Subcutaneous abdominal adipose tissue (tissue), 5 donors: ENCODE measurements at regions not wholly inside any gene's neighbourhood (a gene's known extent, or its start where the extent isn't known, plus 50 kb on each side); places are given as distances from the start of the nearest gene placed in this dataset.

Experiments
- H3K27ac ChIP-seq: one replicate; pipeline ENCODE4 v1.7.0; 2013; ENCODE audit warnings: low read depth, mild to moderate bottlenecking, inconsistent platforms, low read length, moderate library complexity
- H3K27me3 ChIP-seq, 5 donors: one replicate each; pipeline ENCODE4 v1.7.0; 2013; ENCODE audit warnings: low read length in 5 of 5, inconsistent platforms in 1 of 5; ENCODE audit not compliant: control insufficient read depth in 5 of 5, insufficient read depth in 4 of 5
- H3K36me3 ChIP-seq, 5 donors: one replicate each; pipeline ENCODE4 v1.7.0; 2013; ENCODE audit warnings: low read length in 5 of 5; ENCODE audit not compliant: control insufficient read depth in 5 of 5, insufficient read depth in 5 of 5
- H3K4me1 ChIP-seq, 5 donors: one replicate each; pipeline ENCODE4 v1.7.0; 2013; ENCODE audit warnings: low read length in 5 of 5, mild to moderate bottlenecking in 3 of 5, moderate library complexity in 1 of 5; ENCODE audit not compliant: control insufficient read depth in 5 of 5, insufficient read depth in 5 of 5
- H3K4me3 ChIP-seq, 5 donors: one replicate each; pipeline ENCODE4 v1.7.0; 2013; ENCODE audit warnings: low read length in 5 of 5, low read depth in 1 of 5
- H3K9ac ChIP-seq, 5 donors: one replicate each; pipeline ENCODE4 v1.7.0; 2013; ENCODE audit warnings: low read length in 5 of 5, mild to moderate bottlenecking in 4 of 5, moderate library complexity in 3 of 5
- H3K9me3 ChIP-seq, 5 donors: one replicate each; pipeline ENCODE4 v1.7.0; 2013; ENCODE audit warnings: low read length in 5 of 5; ENCODE audit not compliant: control insufficient read depth in 5 of 5
- donor health status: healthy.
- donor health status: healthy.
- donor health status: healthy.
- donor health status: healthy.
- donor health status: healthy.

DNA sequence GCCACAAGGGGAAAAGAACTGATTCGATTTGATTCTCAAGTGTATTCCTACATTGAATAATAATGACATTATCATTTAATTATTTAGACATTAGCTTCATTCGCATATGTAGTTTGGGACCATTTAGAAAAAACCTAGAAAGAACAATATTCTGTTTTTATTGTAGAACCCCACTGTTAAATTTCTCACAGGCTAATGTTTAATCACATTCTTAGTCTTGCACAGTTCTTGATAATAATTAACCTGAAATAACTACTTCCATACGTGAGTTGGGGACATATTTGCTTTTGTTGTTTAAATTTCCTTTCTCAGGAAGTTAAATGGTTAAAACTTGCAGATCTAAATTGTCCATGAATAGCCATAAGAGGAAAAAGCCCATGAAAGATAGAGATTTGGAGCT is 275.2 kb downstream of the TFAP2B start:
- Histone ChIP-seq H3K4me3 (no peak overlapping the region), H3K9me3 (peaks cover 0 to 17% (median 13%) of the 10 kb centered on the region in 5 donors), H3K9ac (no peak overlapping the region), H3K4me1 (no peaks in the 10 kb centered on the region), H3K27ac (no peak overlapping the region), H3K27me3 (no peaks in the 10 kb centered on the region), H3K36me3 (no peaks in the 10 kb centered on the region)

DNA sequence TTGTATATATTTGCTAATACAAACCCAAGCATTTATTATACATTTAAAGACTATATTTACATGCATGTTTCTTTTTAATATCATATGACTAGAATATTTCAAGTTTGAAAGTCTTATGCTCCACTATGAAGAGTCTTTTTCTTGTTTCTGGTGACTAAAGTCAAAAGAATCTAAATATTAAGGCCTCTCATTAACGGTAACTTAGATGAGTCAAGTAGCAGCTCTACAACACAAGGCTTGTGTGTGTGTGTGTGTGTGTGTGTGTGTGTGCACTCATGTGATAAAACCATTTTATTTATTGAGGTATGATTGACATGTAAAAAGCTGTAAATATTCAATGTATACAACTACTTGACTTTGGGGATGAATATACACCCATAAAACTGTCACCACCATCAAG is 275.6 kb downstream of the TFAP2B start:
- Histone ChIP-seq H3K4me3 (no peak overlapping the region), H3K9me3 (peaks cover 0 to 17% (median 13%) of the 10 kb centered on the region in 5 donors), H3K27ac (no peak overlapping the region), H3K4me1 (no peaks in the 10 kb centered on the region), H3K27me3 (no peaks in the 10 kb centered on the region), H3K36me3 (no peaks in the 10 kb centered on the region), H3K9ac (no peak overlapping the region)

DNA sequence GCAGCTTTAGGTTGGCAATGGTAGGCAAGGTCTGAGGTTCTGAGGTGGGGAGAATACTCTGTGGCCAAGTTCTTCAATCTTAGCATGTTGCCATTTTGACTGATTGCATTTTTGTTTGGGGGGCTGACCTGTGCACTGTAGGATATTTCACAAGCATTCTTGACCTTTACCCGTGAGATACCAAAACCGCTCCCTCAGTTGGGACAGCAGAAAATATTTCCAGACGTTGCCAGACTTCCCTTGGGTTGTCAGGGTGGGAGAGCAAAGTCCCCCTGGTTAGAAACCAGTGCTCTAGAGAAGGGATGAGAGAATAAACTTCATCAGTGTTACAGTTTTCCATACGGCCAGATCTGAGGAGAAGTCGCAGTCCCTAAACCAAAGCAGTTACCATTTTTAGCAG is 279.6 kb downstream of the TFAP2B start:
- Histone ChIP-seq H3K4me3 (no peak overlapping the region), H3K27me3 (no peaks in the 10 kb centered on the region), H3K27ac (no peak overlapping the region), H3K9me3 (peaks cover 0 to 3% (median 0%) of the 10 kb centered on the region in 5 donors), H3K36me3 (no peaks in the 10 kb centered on the region), H3K4me1 (no peaks in the 10 kb centered on the region), H3K9ac (no peak overlapping the region)

DNA sequence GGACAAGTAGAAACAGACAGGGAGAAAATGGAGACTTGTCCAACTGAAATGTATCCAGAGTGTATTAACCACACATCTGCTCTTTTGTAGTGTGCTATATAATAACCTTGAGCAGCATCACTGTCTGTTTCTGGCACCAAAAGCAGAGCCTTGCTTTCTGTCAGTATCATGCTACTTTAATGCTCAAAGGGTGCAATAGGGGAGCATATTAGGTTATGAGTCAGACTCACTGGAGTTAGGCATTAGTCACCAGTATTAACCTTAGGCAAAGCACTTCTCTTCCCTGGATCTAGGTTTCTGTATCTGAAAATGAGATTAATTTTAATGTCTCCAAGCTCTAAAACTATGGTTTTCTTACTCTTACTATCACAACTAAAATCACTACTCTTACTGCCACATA is 280.1 kb downstream of the TFAP2B start:
- Histone ChIP-seq H3K4me1 (no peaks in the 10 kb centered on the region), H3K36me3 (no peaks in the 10 kb centered on the region), H3K27ac (no peak overlapping the region)

DNA sequence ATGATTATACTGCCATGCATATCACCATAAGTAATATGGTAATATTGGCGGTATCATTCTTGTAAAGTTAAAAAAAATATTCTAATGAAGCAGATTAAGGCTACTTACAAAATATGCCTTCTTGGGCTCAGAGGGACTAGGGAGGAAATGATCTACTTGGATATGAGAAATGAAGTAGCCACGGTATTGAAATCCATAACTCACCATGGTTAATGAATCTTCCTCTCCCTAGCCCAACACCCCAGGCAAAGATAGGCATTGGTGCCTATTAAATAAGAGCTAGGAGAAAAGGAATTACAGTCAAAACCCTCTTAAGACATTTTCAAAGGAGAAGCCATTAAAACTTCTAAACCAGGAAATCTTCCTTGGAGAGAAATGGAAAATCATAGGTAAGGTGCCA is 280.5 kb downstream of the TFAP2B start:
- H3K36me3 ChIP-seq, result no peaks in the 10 kb centered on the region
- no peak overlapping the region for H3K4me3 ChIP-seq
- no peak overlapping the region for H3K9ac ChIP-seq
- no peaks in the 10 kb centered on the region for H3K4me1 ChIP-seq
- no peaks in the 10 kb centered on the region for H3K27me3 ChIP-seq
- H3K9me3 ChIP-seq, result peaks cover 0 to 3% (median 0%) of the 10 kb centered on the region in 5 donors
- H3K27ac ChIP-seq, result no peak overlapping the region

More for the DNA sequence above, 280.1 kb downstream of the TFAP2B start:
- peaks cover 0 to 3% (median 0%) of the 10 kb centered on the region in 5 donors for H3K9me3 ChIP-seq
- H3K4me3 ChIP-seq, result no peak overlapping the region
- H3K9ac ChIP-seq, result no peak overlapping the region
- H3K27me3 ChIP-seq, result no peaks in the 10 kb centered on the region

DNA sequence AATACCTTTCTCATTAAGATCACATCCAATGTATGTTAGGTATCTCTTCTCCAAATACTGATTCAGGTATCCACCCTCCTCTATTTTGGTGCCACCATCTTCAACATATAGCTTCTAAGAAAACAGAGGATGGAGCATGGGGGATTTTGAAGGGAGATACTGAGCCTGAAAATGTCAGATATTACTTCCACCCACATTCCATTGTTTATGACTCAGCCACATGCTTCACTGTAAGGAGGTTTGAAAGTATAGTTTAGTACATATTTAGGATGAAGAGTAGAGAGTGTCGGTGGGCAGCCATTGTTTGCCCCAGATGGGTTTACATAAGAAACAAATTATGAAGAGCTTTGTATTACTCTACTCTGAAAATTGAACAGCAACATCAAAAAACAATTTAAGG is 286.7 kb downstream of the TFAP2B start:
- no peak overlapping the region for H3K27ac ChIP-seq
- H3K9me3 ChIP-seq, result peaks cover 0 to 4% (median 0%) of the 10 kb centered on the region in 5 donors
- H3K4me3 ChIP-seq, result no peak overlapping the region
- H3K9ac ChIP-seq, result no peak overlapping the region
- no peaks in the 10 kb centered on the region for H3K4me1 ChIP-seq
- no peaks in the 10 kb centered on the region for H3K36me3 ChIP-seq
- no peaks in the 10 kb centered on the region for H3K27me3 ChIP-seq

DNA sequence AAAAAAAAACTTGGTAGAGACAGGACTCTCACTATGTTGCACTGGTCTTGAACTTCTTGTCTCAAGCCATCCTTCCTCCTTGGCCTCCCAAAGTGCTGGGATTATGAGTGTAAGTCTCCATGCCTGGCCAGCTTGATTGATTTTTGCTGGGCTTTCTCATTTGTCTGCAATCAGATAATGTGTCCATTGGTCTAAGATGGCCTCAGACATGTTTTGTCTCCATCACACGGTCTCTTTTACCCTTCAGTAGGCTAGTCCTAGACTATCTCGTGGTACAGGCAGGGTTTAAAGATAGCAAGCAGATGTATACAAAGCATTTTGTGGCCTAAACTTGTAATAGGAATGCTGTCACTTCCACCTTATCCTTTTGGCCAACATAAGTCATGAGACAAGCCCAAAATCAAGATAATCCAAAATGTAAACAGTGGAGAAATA is 289.1 kb downstream of the TFAP2B start:
- H3K9ac ChIP-seq, result no peak overlapping the region
- H3K4me3 ChIP-seq, result no peak overlapping the region
- no peaks in the 10 kb centered on the region for H3K4me1 ChIP-seq
- no peaks in the 10 kb centered on the region for H3K36me3 ChIP-seq
- no peaks in the 10 kb centered on the region for H3K27me3 ChIP-seq
- no peak overlapping the region for H3K27ac ChIP-seq
- peaks cover 0 to 4% (median 0%) of the 10 kb centered on the region in 5 donors for H3K9me3 ChIP-seq

DNA sequence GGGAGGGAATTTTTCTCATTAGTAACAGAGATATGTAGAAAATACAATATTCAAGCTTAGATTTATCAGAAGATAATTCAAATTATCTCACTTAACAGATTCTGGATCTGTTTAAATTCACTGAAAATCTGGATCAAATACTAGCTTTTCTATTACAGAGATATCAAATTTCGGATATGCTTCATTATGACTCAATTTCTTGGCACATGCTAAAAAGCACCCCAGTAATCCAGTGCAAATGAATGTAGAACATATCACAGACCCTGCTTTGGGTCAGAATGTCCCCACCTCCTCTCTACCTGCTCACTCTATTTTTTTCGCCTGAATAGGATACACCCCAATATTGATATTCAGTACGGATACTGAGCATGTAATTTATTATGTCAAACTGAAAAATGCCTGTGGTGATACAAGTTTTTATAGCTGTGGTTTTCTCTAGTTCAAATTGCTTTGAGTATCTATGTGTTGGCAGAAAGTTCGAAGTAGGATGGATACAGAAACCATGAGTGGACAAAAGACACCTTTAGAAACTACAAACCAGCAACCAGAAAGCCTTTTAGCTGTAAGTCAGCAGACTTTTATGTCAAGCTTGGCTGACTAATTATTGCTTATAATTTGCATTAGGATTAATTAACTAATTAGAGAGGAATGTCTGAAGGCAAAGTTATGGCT is 290.0 kb downstream of the TFAP2B start:
- no peak overlapping the region for H3K9ac ChIP-seq
- H3K9me3 ChIP-seq, result peaks cover 0 to 4% (median 0%) of the 10 kb centered on the region in 5 donors
- H3K36me3 ChIP-seq, result no peaks in the 10 kb centered on the region
- H3K4me1 ChIP-seq, result no peaks in the 10 kb centered on the region
- no peak overlapping the region for H3K4me3 ChIP-seq
- no peaks in the 10 kb centered on the region for H3K27me3 ChIP-seq
- H3K27ac ChIP-seq, result no peak overlapping the region

DNA sequence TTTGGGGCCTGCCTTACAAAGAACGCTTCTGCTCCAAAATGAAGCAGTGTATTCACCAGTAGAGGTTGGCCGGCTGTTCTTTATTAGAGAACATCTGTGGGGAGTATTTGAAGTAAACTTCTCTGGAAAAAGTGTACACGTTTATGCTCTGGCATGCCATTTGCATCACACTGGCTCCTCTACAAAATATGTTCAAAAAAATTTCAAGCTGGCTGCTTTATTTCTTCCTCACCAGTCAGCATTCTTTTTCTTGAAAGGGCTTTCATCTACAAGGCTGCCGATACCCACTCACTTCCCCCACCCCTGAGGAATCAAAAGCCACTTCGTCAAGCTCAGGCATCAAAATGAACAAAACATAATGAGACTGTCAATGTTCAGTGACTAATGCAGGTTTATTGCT is 294.1 kb downstream of the TFAP2B start:
- Histone ChIP-seq H3K27me3 (no peaks in the 10 kb centered on the region), H3K36me3 (no peaks in the 10 kb centered on the region), H3K27ac (no peak overlapping the region), H3K4me1 (peaks cover 0 to 9% (median 0%) of the 10 kb centered on the region in 5 donors), H3K9me3 (no peaks in the 10 kb centered on the region), H3K4me3 (no peak overlapping the region), H3K9ac (no peak overlapping the region)

DNA sequence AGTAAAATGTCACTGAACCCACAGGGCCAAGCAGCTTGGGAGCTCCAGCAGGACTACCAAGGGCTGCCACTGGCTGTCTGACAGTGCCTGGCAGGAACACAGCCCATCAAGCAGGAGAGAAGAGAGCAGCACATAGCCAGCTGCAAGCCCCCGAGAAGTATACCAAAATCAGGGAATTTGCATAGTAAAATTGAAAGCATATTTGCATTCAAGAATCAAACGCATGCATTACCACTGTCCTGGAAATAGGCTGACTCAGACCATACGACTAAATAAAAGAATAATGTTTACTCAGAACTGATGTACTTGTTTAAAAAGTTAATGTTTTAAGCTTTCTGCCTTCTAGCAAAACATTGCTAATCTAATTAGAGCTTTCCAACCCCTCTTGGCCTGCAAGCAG is 298.1 kb downstream of the TFAP2B start:
- no peak overlapping the region for H3K27ac ChIP-seq
- no peaks in the 10 kb centered on the region for H3K36me3 ChIP-seq
- no peak overlapping the region for H3K4me3 ChIP-seq
- H3K9me3 ChIP-seq, result no peaks in the 10 kb centered on the region
- H3K4me1 ChIP-seq, result peaks cover 0 to 9% (median 0%) of the 10 kb centered on the region in 5 donors
- no peaks in the 10 kb centered on the region for H3K27me3 ChIP-seq
- H3K9ac ChIP-seq, result no peak overlapping the region
